HG03439 (cell line): ENCODE measurements at regions not wholly inside any gene's neighbourhood (a gene's known extent, or its start where the extent isn't known, plus 50 kb on each side); places are given as distances from the start of the nearest gene placed in this dataset.
"Not testable (repeated sequence)": the region's sequence is repeated elsewhere in the genome, so short reads cannot be mapped to it uniquely, and the experiment has no call there.

Experiments
- ATAC-seq: cut with Tn5 transposase; IDR thresholded peaks from one replicate; pipeline ENCODE4 v1.9.1; 2021; ENCODE audit warnings: mild to moderate bottlenecking, moderate library complexity; ENCODE audit not compliant: unreplicated experiment

- ATAC-seq: no peak
Observed at GRCh38 chr7:10507032-10507431, 466.6 kb upstream of the PHF14 start.

GRCh38 chr7:10521306-10521705 lies 452.4 kb upstream of the PHF14 start:
- ATAC-seq: no peak

- not testable (repeated sequence) for ATAC-seq
Observed at GRCh38 chr7:10533429-10533828, 440.2 kb upstream of the PHF14 start.

GRCh38 chr7:10536561-10536960 lies 437.1 kb upstream of the PHF14 start:
- ATAC-seq: no peak

- ATAC-seq: no peak
Observed at GRCh38 chr7:10537764-10538163, 435.9 kb upstream of the PHF14 start.

- no peak for ATAC-seq
Observed at GRCh38 chr7:10557375-10557774, 416.3 kb upstream of the PHF14 start.

- no peak for ATAC-seq
Observed at GRCh38 chr7:10560497-10560896, 413.2 kb upstream of the PHF14 start.

GRCh38 chr7:10568891-10569290 lies 404.8 kb upstream of the PHF14 start:
- ATAC-seq: no peak

- no peak for ATAC-seq
Observed at GRCh38 chr7:10571759-10572158, 401.9 kb upstream of the PHF14 start.

GRCh38 chr7:10577866-10578374 lies 395.8 kb upstream of the PHF14 start:
- no peak for ATAC-seq

- ATAC-seq: no peak
Observed at GRCh38 chr7:10579561-10579960, 394.1 kb upstream of the PHF14 start.

- no peak for ATAC-seq
Observed at GRCh38 chr7:10584886-10585285, 388.8 kb upstream of the PHF14 start.

- no peak for ATAC-seq
Observed at GRCh38 chr7:10588084-10588483, 385.6 kb upstream of the PHF14 start.

- ATAC-seq: no peak
Observed at GRCh38 chr7:10592604-10593003, 381.1 kb upstream of the PHF14 start.

GRCh38 chr7:10593080-10593479 lies 380.6 kb upstream of the PHF14 start:
- ATAC-seq: no peak

- ATAC-seq: no peak
Observed at GRCh38 chr7:10596827-10597226, 376.8 kb upstream of the PHF14 start.

- ATAC-seq: no peak
Observed at GRCh38 chr7:10604128-10604527, 369.5 kb upstream of the PHF14 start.

GRCh38 chr7:10612950-10613349 lies 360.7 kb upstream of the PHF14 start:
- no peak for ATAC-seq

GRCh38 chr7:10618953-10619352 lies 354.7 kb upstream of the PHF14 start:
- ATAC-seq: no peak

GRCh38 chr7:10632712-10633111 lies 341.0 kb upstream of the PHF14 start:
- ATAC-seq: no peak

- no peak for ATAC-seq
Observed at GRCh38 chr7:10634239-10634638, 339.4 kb upstream of the PHF14 start.

- ATAC-seq: no peak
Observed at GRCh38 chr7:10637991-10638390, 335.7 kb upstream of the PHF14 start.

GRCh38 chr7:10643545-10643944 lies 330.1 kb upstream of the PHF14 start:
- no peak for ATAC-seq

- ATAC-seq: no peak
Observed at GRCh38 chr7:10644849-10645248, 328.8 kb upstream of the PHF14 start.
